ENCODE measurements at regions not wholly inside any gene's neighbourhood (a gene's known extent, or its start where the extent isn't known, plus 50 kb on each side); places are given as distances from the start of the nearest gene placed in this dataset.

GRCh38 chr2:43007901-43008300 is 215.5 kb upstream of the HAAO start:
- no peak for TF ChIP-seq CTCF (IDR thresholded peaks at IDR 0.05; ENCODE audit: insufficient read depth, low read length)
- TF ChIP-seq SPI1 (IDR thresholded peaks at IDR 0.05; ENCODE audit: borderline replicate concordance, low read depth), result no peak
- TF ChIP-seq POLR2AphosphoS5 (IDR thresholded peaks at IDR 0.05; ENCODE audit: low read depth), result no peak
- TF ChIP-seq GABPA (IDR thresholded peaks at IDR 0.05; ENCODE audit: low read depth), result no peak
- TF ChIP-seq, protein P1, sequence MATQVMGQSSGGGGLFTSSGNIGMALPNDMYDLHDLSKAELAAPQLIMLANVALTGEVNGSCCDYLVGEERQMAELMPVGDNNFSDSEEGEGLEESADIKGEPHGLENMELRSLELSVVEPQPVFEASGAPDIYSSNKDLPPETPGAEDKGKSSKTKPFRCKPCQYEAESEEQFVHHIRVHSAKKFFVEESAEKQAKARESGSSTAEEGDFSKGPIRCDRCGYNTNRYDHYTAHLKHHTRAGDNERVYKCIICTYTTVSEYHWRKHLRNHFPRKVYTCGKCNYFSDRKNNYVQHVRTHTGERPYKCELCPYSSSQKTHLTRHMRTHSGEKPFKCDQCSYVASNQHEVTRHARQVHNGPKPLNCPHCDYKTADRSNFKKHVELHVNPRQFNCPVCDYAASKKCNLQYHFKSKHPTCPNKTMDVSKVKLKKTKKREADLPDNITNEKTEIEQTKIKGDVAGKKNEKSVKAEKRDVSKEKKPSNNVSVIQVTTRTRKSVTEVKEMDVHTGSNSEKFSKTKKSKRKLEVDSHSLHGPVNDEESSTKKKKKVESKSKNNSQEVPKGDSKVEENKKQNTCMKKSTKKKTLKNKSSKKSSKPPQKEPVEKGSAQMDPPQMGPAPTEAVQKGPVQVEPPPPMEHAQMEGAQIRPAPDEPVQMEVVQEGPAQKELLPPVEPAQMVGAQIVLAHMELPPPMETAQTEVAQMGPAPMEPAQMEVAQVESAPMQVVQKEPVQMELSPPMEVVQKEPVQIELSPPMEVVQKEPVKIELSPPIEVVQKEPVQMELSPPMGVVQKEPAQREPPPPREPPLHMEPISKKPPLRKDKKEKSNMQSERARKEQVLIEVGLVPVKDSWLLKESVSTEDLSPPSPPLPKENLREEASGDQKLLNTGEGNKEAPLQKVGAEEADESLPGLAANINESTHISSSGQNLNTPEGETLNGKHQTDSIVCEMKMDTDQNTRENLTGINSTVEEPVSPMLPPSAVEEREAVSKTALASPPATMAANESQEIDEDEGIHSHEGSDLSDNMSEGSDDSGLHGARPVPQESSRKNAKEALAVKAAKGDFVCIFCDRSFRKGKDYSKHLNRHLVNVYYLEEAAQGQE (IDR thresholded peaks at IDR 0.05; ENCODE audit: insufficient replicate concordance, low read depth), result no peak
- no peaks in the 10 kb centered on the region for H3K27me3 ChIP-seq (ENCODE audit: insufficient read depth, poor library complexity, severe bottlenecking)
- DNase-seq (ENCODE audit: low read depth in 1 of 2, low spot score in 1 of 2), result no peak
- H3K4me3 ChIP-seq (replicated peaks; ENCODE audit: insufficient read depth, low read length), result no peak overlapping the region
- H3K27ac ChIP-seq (replicated peaks), result no peak overlapping the region

DNA sequence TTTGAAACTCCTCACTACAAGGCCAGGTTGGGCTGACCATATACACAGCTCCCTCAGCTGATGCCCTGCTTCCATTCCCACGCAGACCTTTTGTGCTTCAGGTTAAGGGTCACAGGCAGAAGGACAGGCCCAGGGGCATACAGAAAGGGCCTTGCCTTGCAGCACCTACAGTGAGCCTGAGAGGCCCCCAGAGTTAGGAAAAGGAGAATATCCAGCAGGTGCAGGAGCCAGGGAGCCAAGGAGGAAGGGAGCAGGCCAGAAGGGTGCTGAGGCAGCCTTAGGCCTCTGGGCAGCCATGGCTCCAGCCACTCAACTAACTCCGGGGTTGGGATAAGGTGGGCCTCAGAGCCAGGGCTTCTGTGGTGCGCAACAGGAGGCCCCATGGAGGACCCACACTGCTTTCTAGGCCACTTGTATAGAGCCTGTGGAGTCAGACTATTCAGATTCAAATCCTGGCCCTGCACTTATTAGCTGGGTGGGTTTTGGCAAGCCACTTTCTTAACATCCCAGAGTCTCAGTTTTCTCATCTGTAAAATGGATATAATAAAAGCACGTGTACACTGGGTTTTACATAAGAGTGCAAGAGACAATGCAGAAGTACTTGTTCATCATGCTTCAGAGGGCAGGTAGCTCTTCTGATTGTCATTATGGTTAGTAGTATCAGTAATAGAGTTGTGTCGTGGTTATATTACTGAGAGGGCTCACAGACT is 214.6 kb upstream of the HAAO start:
- Histone ChIP-seq H3K27me3 (ENCODE audit: insufficient read depth, poor library complexity, severe bottlenecking) (no peaks in the 10 kb centered on the region), H3K27ac (replicated peaks) (no peak overlapping the region), H3K4me3 (replicated peaks; ENCODE audit: insufficient read depth, low read length) (no peak overlapping the region)
- TF ChIP-seq POLR2AphosphoS5 (IDR thresholded peaks at IDR 0.05; ENCODE audit: low read depth) (no peak), CTCF (IDR thresholded peaks at IDR 0.05; ENCODE audit: insufficient read depth, low read length) (no peak), GABPA (IDR thresholded peaks at IDR 0.05; ENCODE audit: low read depth) (no peak), SPI1 (IDR thresholded peaks at IDR 0.05; ENCODE audit: borderline replicate concordance, low read depth) (no peak)
- TF ChIP-seq, protein P1 (IDR thresholded peaks at IDR 0.05; ENCODE audit: insufficient replicate concordance, low read depth), result no peak
- DNase-seq (ENCODE audit: low read depth in 1 of 2, low spot score in 1 of 2), result no peak

DNA sequence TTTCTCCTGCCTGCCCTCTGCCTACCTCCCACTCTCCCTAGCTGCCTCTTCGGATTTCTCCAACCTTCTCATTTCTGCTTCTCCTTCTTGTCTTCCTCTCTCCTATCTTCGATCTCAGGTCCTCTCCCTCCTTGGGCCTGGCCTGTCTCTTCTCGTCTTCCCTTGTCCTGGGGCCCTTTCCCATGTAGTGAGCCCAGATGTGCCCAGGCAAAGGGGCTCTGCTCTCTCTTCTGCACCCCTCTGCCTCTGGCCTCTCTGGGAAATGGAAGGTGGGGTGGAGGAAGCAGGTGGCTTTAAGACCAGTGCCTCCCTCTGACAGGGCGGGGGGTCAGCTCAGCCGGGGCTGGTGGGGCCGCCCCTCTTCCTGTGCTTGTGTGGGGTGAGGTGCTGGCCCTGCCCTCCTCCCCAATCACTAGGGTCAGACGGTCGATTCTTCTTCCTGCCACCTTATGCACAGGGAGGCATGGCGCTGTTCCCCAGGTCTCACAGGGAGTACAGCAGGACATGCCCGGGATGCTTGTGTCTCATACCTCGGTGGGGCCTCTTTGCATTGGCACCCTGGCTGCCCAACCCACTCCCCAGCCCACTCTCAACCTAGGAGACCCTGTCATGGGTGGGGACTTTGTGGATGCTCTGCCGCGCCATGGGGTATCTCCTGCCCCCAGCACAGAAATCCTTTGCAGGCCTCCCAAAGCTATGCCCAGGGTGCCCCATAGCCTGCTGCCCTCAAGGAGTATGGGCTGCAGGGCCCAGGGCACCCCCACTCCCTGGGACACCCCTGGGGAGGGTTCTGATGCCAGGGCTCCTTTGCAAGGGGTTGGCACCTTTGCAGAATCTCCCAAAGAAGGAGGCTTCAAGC is 213.8 kb upstream of the HAAO start:
- no peak for TF ChIP-seq POLR2AphosphoS5 (IDR thresholded peaks at IDR 0.05; ENCODE audit: low read depth)
- TF ChIP-seq SPI1 (IDR thresholded peaks at IDR 0.05; ENCODE audit: borderline replicate concordance, low read depth), result no peak
- no peak for DNase-seq (ENCODE audit: low read depth in 1 of 2, low spot score in 1 of 2)

GRCh38 chr2:43005245-43005974 is 213.0 kb upstream of the HAAO start:
- H3K27ac ChIP-seq (replicated peaks), result no peak overlapping the region
- DNase-seq (ENCODE audit: low read depth in 1 of 2, low spot score in 1 of 2), result no peak
- TF ChIP-seq CTCF (IDR thresholded peaks at IDR 0.05; ENCODE audit: insufficient read depth, low read length), result no peak
- no peak for TF ChIP-seq POLR2AphosphoS5 (IDR thresholded peaks at IDR 0.05; ENCODE audit: low read depth)
- no peak for TF ChIP-seq SPI1 (IDR thresholded peaks at IDR 0.05; ENCODE audit: borderline replicate concordance, low read depth)
- no peak for TF ChIP-seq GABPA (IDR thresholded peaks at IDR 0.05; ENCODE audit: low read depth)
- TF ChIP-seq, protein P1 (IDR thresholded peaks at IDR 0.05; ENCODE audit: insufficient replicate concordance, low read depth), result no peak
- no peak overlapping the region for H3K4me3 ChIP-seq (replicated peaks; ENCODE audit: insufficient read depth, low read length)
- no peaks in the 10 kb centered on the region for H3K27me3 ChIP-seq (ENCODE audit: insufficient read depth, poor library complexity, severe bottlenecking)

More for the DNA sequence above, 213.8 kb upstream of the HAAO start:
- H3K4me3 ChIP-seq (replicated peaks; ENCODE audit: insufficient read depth, low read length), result no peak overlapping the region
- H3K27ac ChIP-seq (replicated peaks), result no peak overlapping the region
- no peaks in the 10 kb centered on the region for H3K27me3 ChIP-seq (ENCODE audit: insufficient read depth, poor library complexity, severe bottlenecking)
